Karpas-422 (cell line): ENCODE measurements at regions not wholly inside any gene's neighbourhood (a gene's known extent, or its start where the extent isn't known, plus 50 kb on each side); places are given as distances from the start of the nearest gene placed in this dataset.
"Not testable (repeated sequence)": the region's sequence is repeated elsewhere in the genome, so short reads cannot be mapped to it uniquely, and the experiment has no call there.

Source experiments
- DNase-seq: peaks from one replicate; pipeline ENCODE4 v3.0.0-alpha.2; 2015
- H2AFZ ChIP-seq: fragments of 200-600 bp; sonication (generic); 2 replicates; pipeline ENCODE4 v1.6.1; 2014; ENCODE audit warnings: antibody characterized with exemption, low read length, mixed read lengths
- H3K27ac ChIP-seq: fragments of 200-600 bp; sonication (generic); 2 replicates; pipeline ENCODE4 v1.5.1; 2014; ENCODE audit warnings: mild to moderate bottlenecking, low read length, moderate library complexity
- H3K27me3 ChIP-seq: fragments of 200-600 bp; sonication (generic); 2 replicates; pipeline ENCODE4 v1.6.1; 2014; ENCODE audit warnings: low read length, mixed read lengths
- H3K36me3 ChIP-seq: fragments of 200-600 bp; sonication (generic); 2 replicates; pipeline ENCODE4 v1.6.1; 2014; ENCODE audit warnings: low read length, mixed read lengths; ENCODE audit not compliant: insufficient read depth
- H3K4me1 ChIP-seq: fragments of 200-600 bp; sonication (generic); 2 replicates; pipeline ENCODE4 v1.6.1; 2014; ENCODE audit warnings: mild to moderate bottlenecking, low read length, mixed read lengths
- H3K4me2 ChIP-seq: fragments of 200-600 bp; sonication (generic); 2 replicates; pipeline ENCODE4 v1.6.1; 2014; ENCODE audit warnings: low read length, low read depth, mild to moderate bottlenecking; ENCODE audit not compliant: poor library complexity, severe bottlenecking
- H3K4me3 ChIP-seq: fragments of 200-600 bp; sonication (generic); 2 replicates; pipeline ENCODE4 v1.5.1; 2014; ENCODE audit warnings: mild to moderate bottlenecking, antibody characterized with exemption, low read length, mixed read lengths
- H3K79me2 ChIP-seq: fragments of 200-600 bp; sonication (generic); 2 replicates; pipeline ENCODE4 v1.6.1; 2014; ENCODE audit warnings: mild to moderate bottlenecking, low read length, mixed read lengths
- H3K9ac ChIP-seq: fragments of 200-600 bp; sonication (generic); 2 replicates; pipeline ENCODE4 v1.6.0; 2014; ENCODE audit warnings: low read length
- H3K9me2 ChIP-seq: fragments of 200-600 bp; sonication (generic), shearing (Covaris generic); replicated peaks from 2 replicates; pipeline ENCODE4 v1.6.0; 2014; ENCODE audit warnings: mild to moderate bottlenecking, low read length, moderate library complexity; ENCODE audit not compliant: insufficient read depth
- H3K9me3 ChIP-seq: fragments of 300-700, 200-600 bp; sonication (generic); 2 replicates; pipeline ENCODE4 v1.6.1; 2014; ENCODE audit warnings: low read length, mixed read lengths
- H4K20me1 ChIP-seq: fragments of 200-600 bp; sonication (generic); 2 replicates; pipeline ENCODE4 v1.6.1; 2014; ENCODE audit warnings: mild to moderate bottlenecking, antibody characterized with exemption, low read length, low read depth; ENCODE audit not compliant: insufficient read depth

GRCh38 chr20:25867015-25867775 is 170.5 kb upstream of the ZNF337 start:
- H3K4me2 ChIP-seq, H4K20me1 ChIP-seq, DNase-seq, H3K4me1 ChIP-seq, H3K36me3 ChIP-seq, H3K27ac ChIP-seq, H3K9me3 ChIP-seq, H3K4me3 ChIP-seq, H3K9ac ChIP-seq, H3K27me3 ChIP-seq, H3K9me2 ChIP-seq, H2AFZ ChIP-seq, H3K79me2 ChIP-seq: not testable (repeated sequence)

GRCh38 chr20:25865715-25866656 is 169.3 kb upstream of the ZNF337 start:
- H3K4me1 ChIP-seq: peaks cover 14% of the 10 kb centered on the region
- H3K36me3 ChIP-seq: no peaks in the 10 kb centered on the region
- H3K9me3 ChIP-seq: no peaks in the 10 kb centered on the region
- H3K4me2 ChIP-seq: no peak overlapping the region
- no peak overlapping the region for H3K9ac ChIP-seq
- no peaks in the 10 kb centered on the region for H4K20me1 ChIP-seq
- no peak overlapping the region for H3K27ac ChIP-seq
- H3K79me2 ChIP-seq: no peaks in the 10 kb centered on the region
- no peaks in the 10 kb centered on the region for H3K27me3 ChIP-seq
- no peaks in the 10 kb centered on the region for H3K9me2 ChIP-seq
- no peak overlapping the region for H2AFZ ChIP-seq
- H3K4me3 ChIP-seq: no peak overlapping the region
- no peak for DNase-seq

- H3K27me3 ChIP-seq, H3K4me2 ChIP-seq, H3K9me3 ChIP-seq, DNase-seq, H3K9me2 ChIP-seq, H3K79me2 ChIP-seq, H2AFZ ChIP-seq, H3K36me3 ChIP-seq, H3K9ac ChIP-seq, H3K27ac ChIP-seq, H3K4me3 ChIP-seq, H4K20me1 ChIP-seq: not testable (repeated sequence)
- peaks cover 14% of the 10 kb centered on the region for H3K4me1 ChIP-seq
Measured at GRCh38 chr20:25864963-25865714, 168.5 kb upstream of the ZNF337 start.

DNA sequence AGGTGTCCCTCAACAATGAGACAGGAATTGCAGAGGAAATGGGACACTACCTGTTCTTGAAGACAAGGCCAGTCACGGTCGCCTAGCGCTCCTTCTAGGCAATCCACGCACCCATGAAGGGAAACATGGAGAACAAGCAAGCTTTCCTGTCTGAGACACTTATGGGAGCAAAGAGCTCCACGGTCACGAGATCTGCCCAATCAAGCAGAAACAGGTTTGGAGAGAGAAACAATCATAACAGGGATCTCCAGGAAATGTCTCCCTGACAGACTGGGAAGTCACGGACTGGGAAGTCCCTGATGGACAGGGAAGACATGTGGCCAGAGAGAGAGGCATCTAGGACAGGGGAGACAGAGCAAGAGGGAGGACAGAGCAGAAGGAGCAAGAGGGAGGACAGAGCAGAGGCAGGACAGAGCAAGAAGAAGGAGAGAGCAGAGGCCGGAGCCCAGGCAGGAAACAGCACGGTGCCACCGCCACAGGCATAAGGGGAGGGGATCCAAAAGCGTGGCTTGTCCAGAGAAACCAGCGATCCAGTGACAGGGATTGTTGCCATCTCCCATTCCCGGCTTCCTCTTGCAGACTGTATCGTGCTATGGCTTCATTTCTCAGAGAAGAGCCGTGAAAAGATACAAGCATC is 167.8 kb upstream of the ZNF337 start:
- Histone ChIP-seq H3K27me3 (no peaks in the 10 kb centered on the region), H3K4me1 (peaks cover 14% of the 10 kb centered on the region), H3K36me3 (no peaks in the 10 kb centered on the region), H3K4me3 (no peak overlapping the region), H4K20me1 (no peaks in the 10 kb centered on the region), H3K9me3 (no peaks in the 10 kb centered on the region), H3K27ac (no peak overlapping the region), H3K9ac (no peak overlapping the region), H3K79me2 (no peaks in the 10 kb centered on the region), H2AFZ (no peak overlapping the region), H3K9me2 (no peaks in the 10 kb centered on the region), H3K4me2 (no peak overlapping the region)
- no peak for DNase-seq

DNA sequence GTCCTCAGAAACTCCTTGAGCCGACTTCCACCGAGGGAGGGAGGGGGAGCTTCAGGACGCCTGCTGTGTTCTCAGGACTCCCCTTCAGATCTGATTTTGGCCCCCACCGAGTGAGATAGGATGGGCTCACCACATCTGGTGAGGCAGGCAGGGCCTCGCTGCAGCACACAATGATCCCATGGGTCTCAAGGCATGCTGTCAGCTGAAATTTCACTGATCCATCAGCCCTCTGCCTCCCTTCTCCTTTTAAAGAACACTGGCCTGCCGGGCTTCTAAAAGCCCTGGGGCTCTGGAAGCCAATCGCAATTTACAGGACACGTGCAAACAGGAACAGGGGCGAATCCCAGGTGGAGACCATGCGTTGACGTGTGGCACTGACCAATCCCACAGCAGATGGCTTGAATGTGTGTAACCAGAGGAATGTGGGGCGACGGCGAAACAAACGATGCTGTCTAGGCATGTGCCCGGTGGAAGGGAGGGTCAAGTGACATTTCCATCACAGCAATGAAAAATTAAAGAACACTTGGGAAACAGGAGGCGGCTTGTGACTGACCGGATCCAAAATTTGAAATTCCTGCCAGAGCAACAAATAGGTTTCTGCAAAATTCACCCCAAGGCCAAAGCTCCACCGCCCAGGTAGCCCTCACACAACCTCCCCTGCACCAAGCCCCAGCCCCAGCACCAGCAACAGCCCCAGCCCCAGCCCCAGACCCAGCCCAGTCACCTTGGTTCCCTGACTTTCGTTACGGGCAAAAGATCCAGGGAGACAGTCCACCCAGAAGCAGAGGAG is 167.1 kb upstream of the ZNF337 start:
- no peaks in the 10 kb centered on the region for H3K79me2 ChIP-seq
- H3K36me3 ChIP-seq: no peaks in the 10 kb centered on the region
- peak overlapping the region; percentile 62 for H3K9ac ChIP-seq
- no peaks in the 10 kb centered on the region for H3K9me2 ChIP-seq
- H3K4me2 ChIP-seq: peak overlapping the region; percentile 70
- no peaks in the 10 kb centered on the region for H4K20me1 ChIP-seq
- no peaks in the 10 kb centered on the region for H3K9me3 ChIP-seq
- peak overlapping the region; percentile 89 for H2AFZ ChIP-seq
- peaks cover 17% of the 10 kb centered on the region for H3K4me1 ChIP-seq
- peak overlapping the region; percentile 58 for H3K4me3 ChIP-seq
- peak; percentile 42 for DNase-seq
- H3K27me3 ChIP-seq: no peaks in the 10 kb centered on the region
- H3K27ac ChIP-seq: no peak overlapping the region

DNA sequence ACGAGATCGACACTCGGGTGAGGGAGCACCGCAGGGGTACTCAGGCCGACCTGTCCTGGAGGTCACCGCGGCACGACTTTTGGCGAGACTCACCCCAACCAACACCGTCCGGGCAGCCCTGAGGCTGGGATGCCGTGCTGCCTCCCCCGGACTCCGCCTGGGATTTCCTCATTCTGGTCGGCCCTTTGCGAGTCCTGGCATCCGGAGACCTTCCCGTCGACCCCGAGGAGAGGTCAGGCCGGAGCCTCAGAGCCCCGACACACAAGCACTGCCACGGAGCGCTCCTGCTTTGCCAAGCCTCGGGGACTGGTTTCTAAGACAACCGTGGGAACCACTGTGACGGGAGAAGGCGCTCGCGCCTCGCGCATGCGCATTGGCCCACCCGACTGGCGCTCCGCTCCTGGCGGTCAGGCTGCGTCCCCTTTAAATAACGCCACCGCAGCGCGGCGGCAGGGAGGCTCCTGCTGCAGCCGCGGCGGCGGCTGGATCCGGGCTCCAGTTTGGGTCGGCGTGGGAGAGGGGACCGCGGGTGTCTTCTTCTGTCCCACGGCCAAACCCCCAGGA is 166.4 kb upstream of the ZNF337 start:
- peak overlapping the region; percentile 58 for H3K4me3 ChIP-seq
- H3K9me3 ChIP-seq, H3K79me2 ChIP-seq, H3K27me3 ChIP-seq, H3K27ac ChIP-seq, H4K20me1 ChIP-seq, H3K9me2 ChIP-seq, H3K36me3 ChIP-seq: not testable (repeated sequence)
- H3K4me1 ChIP-seq: peaks cover 22% of the 10 kb centered on the region
- H2AFZ ChIP-seq: peak overlapping the region; percentile 89
- H3K9ac ChIP-seq: peak overlapping the region; percentile 62
- DNase-seq: peak; percentile 93
- peak overlapping the region; percentile 70 for H3K4me2 ChIP-seq

GRCh38 chr20:25860531-25861150 is 164.0 kb upstream of the ZNF337 start:
- Histone ChIP-seq H2AFZ (no peak overlapping the region), H3K4me2 (no peak overlapping the region), H3K4me3 (no peak overlapping the region), H3K27ac (no peak overlapping the region), H3K36me3 (no peaks in the 10 kb centered on the region), H3K79me2 (no peaks in the 10 kb centered on the region), H3K4me1 (peaks cover 25% of the 10 kb centered on the region), H3K27me3 (no peaks in the 10 kb centered on the region), H3K9me3 (no peaks in the 10 kb centered on the region), H3K9me2 (no peaks in the 10 kb centered on the region), H4K20me1 (no peaks in the 10 kb centered on the region), H3K9ac (no peak overlapping the region)
- no peak for DNase-seq
